ENCODE measurements at regions not wholly inside any gene's neighbourhood (a gene's known extent, or its start where the extent isn't known, plus 50 kb on each side); places are given as distances from the start of the nearest gene placed in this dataset.

GRCh38 chr13:108525827-108526226 lies 103.6 kb upstream of the MYO16 start:
- no peak overlapping the region for H3K23ac ChIP-seq (ENCODE audit: insufficient read length, low read depth, low read length)
- H3K4me1 ChIP-seq (ENCODE audit: insufficient read depth, low read length), result no peaks in the 10 kb centered on the region
- Mint-ChIP-seq H3K27ac (no peak overlapping the region), H3K9me3 (no peaks in the 10 kb centered on the region), H3K36me3 (ENCODE audit: insufficient read depth in 1 of 3, low read depth in 3 of 3) (no peaks in the 10 kb centered on the region), H3K4me3 (no peak overlapping the region), H3K4me1 (0 out of 4 replicates have a peak, but pooled peaks cover 0 to 3% of the 10 kb centered on the region in 2 experiments), H3K27me3 (ENCODE audit: low read depth) (peaks cover 4% of the 10 kb centered on the region)
- no peak overlapping the region for H3K4ac ChIP-seq (ENCODE audit: low read depth, low read length)
- no peak overlapping the region for H2BK20ac ChIP-seq (ENCODE audit: low read depth, low read length, poor library complexity, severe bottlenecking)
- H3K79me2 ChIP-seq (ENCODE audit: insufficient read depth, low read length), result no peaks in the 10 kb centered on the region; the same call in 1 of the 2 replicates
- H3K9me3 ChIP-seq (ENCODE audit: control insufficient read depth, low read depth, low read length), result no peaks in the 10 kb centered on the region
- H2BK120ac ChIP-seq (ENCODE audit: low read depth, low read length, poor library complexity, severe bottlenecking), result no peak overlapping the region
- no peak overlapping the region for H4K8ac ChIP-seq (replicated peaks; ENCODE audit: insufficient read length, low read depth, low read length)
- no peak overlapping the region for H2AFZ ChIP-seq (ENCODE audit: low read length)
- H2AK5ac ChIP-seq (ENCODE audit: insufficient read length, low read length), result no peak overlapping the region
- no peak overlapping the region for H3K56ac ChIP-seq (ENCODE audit: insufficient read length, low read depth, low read length)
- H3K79me1 ChIP-seq (ENCODE audit: insufficient read depth, low read depth, low read length, poor library complexity, severe bottlenecking), result no peaks in the 10 kb centered on the region
- no peak overlapping the region for H3K4me2 ChIP-seq (ENCODE audit: insufficient read depth, insufficient read length, low read length)
- no peak overlapping the region for H4K91ac ChIP-seq (ENCODE audit: insufficient read length, low read depth, low read length)
- no peaks in the 10 kb centered on the region for H3K23me2 ChIP-seq (ENCODE audit: insufficient read length, low read depth, low read length, poor library complexity, severe bottlenecking)
- no peak overlapping the region for H3K27ac ChIP-seq (ENCODE audit: insufficient read length, low read depth, low read length)
- TF ChIP-seq CTCF (conservative IDR thresholded peaks at IDR 0.05), result no peak
- H2BK15ac ChIP-seq (ENCODE audit: low read depth, low read length), result no peak overlapping the region
- DNase-seq, result no peak
- no peaks in the 10 kb centered on the region for H4K20me1 ChIP-seq (ENCODE audit: control insufficient read depth, insufficient read depth, insufficient read length)
- no peak overlapping the region for H3T11ph ChIP-seq (ENCODE audit: low read length)
- no peak overlapping the region for H3K18ac ChIP-seq (ENCODE audit: insufficient read length, low read depth, low read length)
- no peak overlapping the region for H4K5ac ChIP-seq (ENCODE audit: insufficient read length, low read depth, low read length)
- no peaks in the 10 kb centered on the region for H3K27me3 ChIP-seq (ENCODE audit: insufficient read depth, low read length)
- WGBS (ENCODE audit: extremely low coverage, insufficient read length, low lambda C conversion rate), result no CpG with 5 or more reads among the region's 1 CpG
- no peak overlapping the region for H2BK5ac ChIP-seq (ENCODE audit: insufficient read length, low read length)
- H3K14ac ChIP-seq (ENCODE audit: insufficient read depth, low read length), result no peak overlapping the region
- no peak overlapping the region for H3K9ac ChIP-seq (ENCODE audit: extremely low read depth, insufficient read length, low read length)
- no peak overlapping the region for H2BK12ac ChIP-seq (ENCODE audit: insufficient read length, low read depth, low read length)
